A549 (cell line): ENCODE measurements at regions not wholly inside any gene's neighbourhood (a gene's known extent, or its start where the extent isn't known, plus 50 kb on each side); places are given as distances from the start of the nearest gene placed in this dataset.
"Not testable (repeated sequence)": the region's sequence is repeated elsewhere in the genome, so short reads cannot be mapped to it uniquely, and the experiment has no call there.

ENCODE experiments used
- BHLHE40 ChIP-seq: IDR thresholded peaks from 2 replicates; pipeline ENCODE4 v1.6.1; 2012; ENCODE audit warnings: low read depth, low read length, inconsistent platforms
- CEBPB ChIP-seq, 2 experiments: fragments of >200 bp in 1 of 2; sonication (Bioruptor Twin) in 1 of 2; formaldehyde crosslinking in 1 of 2; IDR thresholded peaks; 2 replicates each; pipeline ENCODE4 v1.6.1; 2012 to 2016
- CTCF ChIP-seq: fragments of >200 bp; sonication (Bioruptor Twin); formaldehyde crosslinking; IDR thresholded peaks from 3 replicates; pipeline ENCODE4 v1.5.1; 2016
- MYC ChIP-seq: IDR thresholded peaks from 2 replicates; pipeline ENCODE4 v1.6.1; 2012; ENCODE audit warnings: mild to moderate bottlenecking, inconsistent platforms, low read length, improper control_type of control experiment, borderline replicate concordance
- PBX3 ChIP-seq: IDR thresholded peaks from 2 replicates; pipeline ENCODE4 v1.6.1; 2012
- RFX5 ChIP-seq: fragments of 450-650 bp; IDR thresholded peaks from 2 replicates; pipeline ENCODE4 v1.7.1; 2014; ENCODE audit warnings: antibody characterized with exemption, mild to moderate bottlenecking, moderate library complexity
- RNF2 ChIP-seq: fragments of 200-600 bp; sonication (generic); IDR thresholded peaks from 2 replicates; pipeline ENCODE4 v1.6.1; 2016; ENCODE audit warnings: low read depth, mild to moderate bottlenecking, antibody characterized with exemption, moderate library complexity, borderline replicate concordance

GRCh38 chr2:16388199-16388830, 277.3 kb downstream of the CYRIA start:
- TF ChIP-seq CTCF; CEBPB (IDR thresholded peaks at IDR 0.05); RFX5; MYC; RNF2; BHLHE40; PBX3: not testable (repeated sequence)
